T47D (cell line): ENCODE measurements at regions not wholly inside any gene's neighbourhood (a gene's known extent, or its start where the extent isn't known, plus 50 kb on each side); places are given as distances from the start of the nearest gene placed in this dataset.
"Not testable (repeated sequence)": the region's sequence is repeated elsewhere in the genome, so short reads cannot be mapped to it uniquely, and the experiment has no call there.

ENCODE experiments used
- DNase-seq, 2 experiments: peaks; one replicate each; pipeline versions ENCODE4 v3.0.0 to v3.0.0-alpha.2; 2011 to 2012; ENCODE audit warnings: low read depth in 1 of 2, low spot score in 1 of 2
- JUND ChIP-seq: IDR thresholded peaks from 2 replicates; pipeline ENCODE4 v1.6.1; 2012; ENCODE audit warnings: low read depth
- in situ Hi-C: cut with HindIII; loops from 2 replicates; pipeline ENCODE4 v1.10.0; 2016; ENCODE audit warnings: low sequenced_read_pairs, low pct_unique_long_range_greater_than_20kb

DNA sequence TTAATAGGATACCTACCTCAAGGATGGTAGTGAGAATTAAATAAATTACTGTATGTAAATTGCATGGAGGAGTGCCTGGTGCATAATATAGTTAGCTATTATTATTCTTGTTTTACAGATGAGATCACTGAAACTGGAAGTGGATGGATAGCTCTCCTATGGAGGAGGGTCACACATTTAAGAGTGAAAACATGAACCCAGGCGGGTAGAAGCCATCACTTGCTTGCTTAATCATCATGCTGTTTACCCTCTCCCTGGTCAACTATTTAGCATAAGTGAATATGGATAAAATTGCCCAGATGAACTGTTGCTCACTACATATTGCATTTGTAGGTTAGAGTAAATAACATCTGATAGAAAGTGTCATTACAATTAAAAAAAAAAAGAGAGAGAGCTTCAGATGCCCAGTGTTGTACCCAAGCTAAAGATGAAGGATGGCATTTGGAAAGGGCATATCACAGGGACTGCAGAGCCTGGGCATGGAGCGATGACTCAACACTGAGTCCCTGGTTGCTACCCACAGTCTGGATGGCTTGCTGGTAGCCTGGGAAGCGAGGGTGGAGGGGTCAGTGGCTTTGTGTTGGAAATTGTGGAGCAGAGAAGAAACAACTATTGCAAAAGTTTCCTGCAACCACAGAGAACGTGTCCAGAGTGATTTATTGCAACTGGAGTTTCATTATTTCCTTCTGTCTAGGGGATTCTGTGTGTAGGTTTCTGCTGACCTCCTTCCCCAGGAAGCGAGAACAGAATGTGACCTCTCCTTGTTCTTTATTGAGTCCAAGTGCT is 414.4 kb downstream of the SHISA9 start:
- DNase-seq: no peak
- in situ Hi-C loops: no loop called here
- no peak for TF ChIP-seq JUND

DNA sequence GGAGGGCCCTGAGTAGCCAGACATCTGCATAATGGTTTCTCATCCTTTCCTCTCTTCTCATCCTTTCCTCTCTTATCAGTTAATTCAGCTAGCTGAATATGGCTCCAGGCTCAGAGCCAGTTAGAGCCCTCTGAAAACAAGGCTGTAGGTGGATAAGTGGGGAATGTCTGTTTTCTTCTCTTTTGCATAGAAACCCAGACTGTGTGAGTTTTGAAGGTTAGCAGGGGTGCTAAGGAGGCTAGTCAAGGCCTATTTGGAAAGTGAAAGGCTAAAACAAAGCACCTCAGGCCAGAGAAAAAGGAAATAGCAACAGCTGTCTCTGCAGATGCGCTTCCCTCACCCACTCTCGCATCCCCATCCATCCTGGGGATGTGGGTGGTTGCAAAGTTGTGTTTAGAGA is 420.9 kb downstream of the SHISA9 start:
- in situ Hi-C loops: no loop called here
- TF ChIP-seq JUND: no peak
- DNase-seq: no peak

DNA sequence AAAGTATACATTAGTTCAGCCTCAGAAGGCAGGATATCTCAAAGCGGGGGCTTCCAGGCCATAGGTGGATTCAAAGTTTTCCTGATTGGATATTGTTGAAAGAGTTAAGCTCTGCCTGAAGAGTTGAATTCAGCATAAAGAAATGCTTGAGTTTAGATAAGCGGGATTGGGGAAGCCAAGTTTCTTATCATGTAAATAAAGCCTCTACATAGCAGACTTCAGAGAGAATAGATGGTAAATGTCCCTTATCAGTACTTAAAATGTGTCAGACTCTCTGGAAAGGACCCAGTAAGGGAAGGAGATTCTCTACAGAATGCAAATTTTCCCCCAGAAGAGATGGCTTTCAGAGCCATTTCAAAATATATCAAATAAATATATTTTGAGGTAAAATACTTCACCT is 423.5 kb downstream of the SHISA9 start:
- in situ Hi-C loops: no loop called here
- TF ChIP-seq JUND: no peak
- no peak for DNase-seq

- in situ Hi-C loops: no loop called here
- TF ChIP-seq JUND: no peak
- no peak for DNase-seq
Observed at GRCh38 chr16:13325396-13325795, 424.0 kb downstream of the SHISA9 start.

- no peak for DNase-seq
- TF ChIP-seq JUND: no peak
- in situ Hi-C loops: no loop called here
Observed at GRCh38 chr16:13331918-13332317, 430.5 kb downstream of the SHISA9 start.

DNA sequence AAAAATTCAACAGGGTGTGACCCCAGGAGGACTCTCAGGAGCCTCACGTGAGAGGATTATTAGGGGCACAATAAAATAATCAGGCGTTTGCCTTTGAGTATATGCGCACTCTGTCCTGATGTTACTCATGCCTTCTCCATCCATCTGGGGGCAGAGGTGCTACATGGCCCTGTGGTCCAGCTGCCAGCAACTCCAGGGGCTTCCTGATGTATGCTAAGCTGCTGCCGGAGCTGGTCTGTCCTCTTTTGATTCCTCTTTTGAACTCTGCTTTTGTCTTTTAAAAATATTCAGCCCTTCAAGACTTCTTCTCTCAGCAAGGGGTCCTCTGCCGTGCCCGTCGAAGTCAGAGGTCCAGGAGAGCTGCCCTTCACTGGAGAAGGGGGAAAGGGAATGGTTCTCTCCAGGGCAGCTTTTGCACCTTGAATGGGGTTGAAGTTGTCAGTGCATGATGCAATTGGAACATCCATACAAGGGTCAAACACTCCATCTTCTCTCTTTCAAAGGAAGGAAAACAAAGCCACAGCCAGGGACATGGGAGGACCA is 431.4 kb downstream of the SHISA9 start:
- in situ Hi-C loops: no loop called here
- no peak for DNase-seq
- TF ChIP-seq JUND: no peak

DNA sequence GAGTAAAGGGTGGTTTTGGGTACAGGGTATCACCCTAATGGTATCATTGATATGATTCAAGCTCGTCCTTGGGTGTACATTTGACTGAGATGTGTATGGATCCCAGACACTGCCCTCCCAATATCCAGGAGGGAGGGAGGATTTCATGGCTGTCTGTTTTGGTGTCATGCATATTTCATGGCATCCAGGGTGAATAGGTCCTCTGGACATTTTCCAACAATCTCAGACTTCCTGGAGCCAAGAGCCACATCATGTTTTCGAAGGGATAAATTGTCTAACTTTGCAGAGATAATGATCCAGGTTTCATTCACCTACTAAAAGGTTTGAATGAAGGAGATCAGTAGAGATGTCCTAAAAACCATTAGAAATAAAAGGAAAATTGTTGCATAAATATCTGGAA is 431.9 kb downstream of the SHISA9 start:
- no peak for DNase-seq
- in situ Hi-C loops: no loop called here
- TF ChIP-seq JUND: no peak

GRCh38 chr16:13335879-13336278 is 434.5 kb downstream of the SHISA9 start:
- in situ Hi-C loops: no loop called here
- TF ChIP-seq JUND: no peak
- DNase-seq: no peak

GRCh38 chr16:13336335-13336734 is 434.9 kb downstream of the SHISA9 start:
- in situ Hi-C loops: no loop called here
- TF ChIP-seq JUND: no peak
- no peak for DNase-seq

DNA sequence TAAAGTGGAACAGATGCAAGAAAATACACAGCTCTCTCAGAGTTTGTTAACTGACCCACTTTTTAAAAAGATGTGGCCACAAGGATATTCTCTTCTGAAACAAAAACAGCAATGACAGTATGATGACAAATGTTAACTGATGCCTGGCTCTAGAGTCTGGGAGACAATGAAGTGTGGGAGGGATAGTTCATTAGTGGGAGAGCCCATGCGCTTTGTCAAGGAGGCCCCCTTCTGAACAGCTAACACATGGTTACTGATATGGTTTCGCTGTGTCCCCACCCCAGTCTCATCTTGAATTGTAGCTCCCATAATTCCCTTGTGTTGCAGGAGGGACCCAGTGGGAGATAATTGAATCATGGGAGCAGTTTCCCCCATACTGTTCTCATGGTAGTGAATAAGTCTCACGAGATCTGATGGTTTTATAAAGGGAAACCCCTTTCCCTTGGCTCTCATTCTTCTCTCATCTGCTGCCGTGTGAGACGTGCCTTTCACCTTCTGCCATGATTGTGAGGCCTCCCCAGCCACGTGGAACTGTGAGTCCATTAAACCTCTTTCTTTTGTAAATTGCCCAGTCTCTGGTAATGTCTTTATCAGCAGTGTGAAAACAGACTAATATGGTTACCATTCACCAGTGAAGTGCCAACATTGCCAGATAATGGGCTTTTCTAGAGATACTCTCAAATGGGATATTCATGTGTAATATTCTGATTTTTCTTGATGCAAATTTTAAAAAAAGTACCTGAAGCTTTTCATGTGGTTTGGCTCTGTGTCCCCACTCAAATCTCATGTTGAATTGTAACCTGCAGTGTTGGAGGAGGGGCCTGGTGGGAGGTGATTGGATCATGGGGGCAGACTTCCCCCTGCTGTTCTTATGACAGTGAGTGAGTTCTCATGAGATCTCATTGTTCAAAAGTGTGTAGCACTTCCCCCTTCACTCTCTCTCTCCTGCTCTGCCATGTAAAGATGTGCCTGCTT is 435.8 kb downstream of the SHISA9 start:
- in situ Hi-C loops, DNase-seq: not testable (repeated sequence)

DNA sequence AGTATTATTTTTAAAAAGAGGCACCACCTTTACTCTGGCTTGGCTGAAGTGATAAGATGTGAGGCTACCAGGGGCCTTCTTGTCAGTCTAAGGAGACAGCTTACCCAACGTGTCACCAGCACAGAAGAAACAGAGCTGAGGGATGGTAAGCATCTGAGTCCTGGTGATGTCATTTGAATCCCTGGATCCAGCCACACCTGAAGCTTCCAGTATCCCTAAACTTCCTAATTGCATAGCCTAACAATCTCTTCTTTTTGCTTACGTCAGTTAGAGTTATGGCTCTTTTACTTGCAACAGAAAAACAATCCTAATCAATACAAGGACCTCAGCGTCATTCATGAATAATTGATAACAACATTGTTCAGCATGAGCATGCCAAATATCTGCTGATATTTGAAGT is 436.6 kb downstream of the SHISA9 start:
- no peak for TF ChIP-seq JUND
- in situ Hi-C loops: no loop called here
- DNase-seq: no peak

DNA sequence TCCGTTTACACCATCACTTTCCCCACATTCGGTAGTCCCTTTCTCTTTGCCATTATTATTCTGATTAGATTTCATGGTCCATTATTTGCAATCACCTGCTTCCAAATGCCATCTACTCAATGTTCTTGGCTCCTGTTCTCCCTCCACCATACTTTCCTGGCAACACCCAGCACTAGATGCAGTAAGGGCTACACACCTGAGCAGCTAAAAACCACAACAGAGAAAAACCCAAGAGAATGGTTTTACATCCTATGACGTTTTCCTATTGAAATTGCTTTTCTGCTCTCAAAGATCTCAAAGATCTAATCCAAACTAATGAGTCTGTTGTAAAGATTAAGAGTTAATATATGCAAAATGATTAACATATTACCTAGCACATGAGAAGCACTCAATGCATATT is 441.3 kb downstream of the SHISA9 start:
- no peak for DNase-seq
- in situ Hi-C loops: no loop called here
- no peak for TF ChIP-seq JUND

GRCh38 chr16:13344001-13344400 is 442.6 kb downstream of the SHISA9 start:
- DNase-seq: no peak
- TF ChIP-seq JUND: no peak
- in situ Hi-C loops: no loop called here
